ENCODE measurements at regions not wholly inside any gene's neighbourhood (a gene's known extent, or its start where the extent isn't known, plus 50 kb on each side); places are given as distances from the start of the nearest gene placed in this dataset.

- H3K4me3 Mint-ChIP-seq = no peak overlapping the region
- no peaks in the 10 kb centered on the region for H3K4me1 Mint-ChIP-seq (ENCODE audit: low read depth)
- CTCF ChIA-PET = no interaction called here
- H3K36me3 Mint-ChIP-seq = no peaks in the 10 kb centered on the region
- intact Hi-C loops (cut with micrococcal nuclease) = no loop called here
- no peak overlapping the region for H3K27ac Mint-ChIP-seq
- peaks cover 15% of the 10 kb centered on the region for H3K27me3 Mint-ChIP-seq
- POLR2A ChIA-PET = no interaction called here
- DNase-seq = no peak
- H3K9me3 Mint-ChIP-seq = no peaks in the 10 kb centered on the region
These were observed 289.3 kb upstream of the TNP1 start for GRCh38 chr2:217149087-217149660.

GRCh38 chr2:217147818-217148217, 288.0 kb upstream of the TNP1 start:
- DNase-seq = no peak
- CTCF ChIA-PET = no interaction called here
- peaks cover 15% of the 10 kb centered on the region for H3K27me3 Mint-ChIP-seq
- no peaks in the 10 kb centered on the region for H3K4me1 Mint-ChIP-seq (ENCODE audit: low read depth)
- POLR2A ChIA-PET = no interaction called here
- H3K27ac Mint-ChIP-seq = no peak overlapping the region
- H3K4me3 Mint-ChIP-seq = no peak overlapping the region
- intact Hi-C loops (cut with micrococcal nuclease) = no loop called here
- no peaks in the 10 kb centered on the region for H3K9me3 Mint-ChIP-seq
- H3K36me3 Mint-ChIP-seq = no peaks in the 10 kb centered on the region

GRCh38 chr2:217146956-217147355, 287.1 kb upstream of the TNP1 start:
- Mint-ChIP-seq H3K27me3 (peaks cover 15% of the 10 kb centered on the region), H3K4me3 (no peak overlapping the region), H3K4me1 (ENCODE audit: low read depth) (no peaks in the 10 kb centered on the region), H3K27ac (no peak overlapping the region), H3K9me3 (peaks cover 8% of the 10 kb centered on the region), H3K36me3 (peaks cover 4% of the 10 kb centered on the region)
- no peak for DNase-seq
- CTCF ChIA-PET = no interaction called here
- POLR2A ChIA-PET = no interaction called here
- intact Hi-C loops (cut with micrococcal nuclease) = no loop called here

- POLR2A ChIA-PET = no interaction called here
- H3K9me3 Mint-ChIP-seq = peaks cover 23% of the 10 kb centered on the region
- H3K4me3 Mint-ChIP-seq = no peak overlapping the region
- DNase-seq = peak; percentile 23
- no peak overlapping the region for H3K27ac Mint-ChIP-seq
- H3K4me1 Mint-ChIP-seq (ENCODE audit: low read depth) = no peaks in the 10 kb centered on the region
- H3K27me3 Mint-ChIP-seq = peaks cover 11% of the 10 kb centered on the region
- intact Hi-C loops (cut with micrococcal nuclease) = no loop called here
- peaks cover 4% of the 10 kb centered on the region for H3K36me3 Mint-ChIP-seq
- CTCF ChIA-PET = interaction anchor here (0.9 to 1.0 kb wide), 4 partner anchors 83 to 570 kb away, joined by 3 read pairs; no protein-coding TSS in a partner anchor
These were observed 282.9 kb upstream of the TNP1 start for GRCh38 chr2:217142649-217143266.

- Mint-ChIP-seq H3K4me3 (no peak overlapping the region), H3K27me3 (no peaks in the 10 kb centered on the region), H3K36me3 (peaks cover 4% of the 10 kb centered on the region), H3K4me1 (ENCODE audit: low read depth) (no peaks in the 10 kb centered on the region), H3K9me3 (peaks cover 25% of the 10 kb centered on the region), H3K27ac (no peak overlapping the region)
- POLR2A ChIA-PET = no interaction called here
- no peak for DNase-seq
- intact Hi-C loops (cut with micrococcal nuclease) = no loop called here
- CTCF ChIA-PET = no interaction called here
These were observed 278.4 kb upstream of the TNP1 start for GRCh38 chr2:217138284-217138683.

GRCh38 chr2:217127744-217128143, 267.9 kb upstream of the TNP1 start:
- CTCF ChIA-PET = interaction anchor here (0.7 kb wide), 2 partner anchors 12 to 44 kb away, joined by 3 read pairs; no protein-coding TSS in a partner anchor
- no peak for DNase-seq
- no peaks in the 10 kb centered on the region for H3K36me3 Mint-ChIP-seq

GRCh38 chr2:217125014-217125413, 265.1 kb upstream of the TNP1 start:
- ChIA-PET CTCF (no interaction called here), POLR2A (no interaction called here)
- H3K4me3 Mint-ChIP-seq = no peak overlapping the region
- H3K36me3 Mint-ChIP-seq = no peaks in the 10 kb centered on the region
- H3K4me1 Mint-ChIP-seq (ENCODE audit: low read depth) = no peaks in the 10 kb centered on the region
- intact Hi-C loops (cut with micrococcal nuclease) = no loop called here
- no peak for DNase-seq
- no peaks in the 10 kb centered on the region for H3K27me3 Mint-ChIP-seq
- no peak overlapping the region for H3K27ac Mint-ChIP-seq
- no peaks in the 10 kb centered on the region for H3K9me3 Mint-ChIP-seq

More at GRCh38 chr2:217127744-217128143, 267.9 kb upstream of the TNP1 start:
- POLR2A ChIA-PET = no interaction called here
- no peaks in the 10 kb centered on the region for H3K27me3 Mint-ChIP-seq
- intact Hi-C loops (cut with micrococcal nuclease) = no loop called here
- H3K4me1 Mint-ChIP-seq (ENCODE audit: low read depth) = no peaks in the 10 kb centered on the region
- no peaks in the 10 kb centered on the region for H3K9me3 Mint-ChIP-seq
- H3K27ac Mint-ChIP-seq = no peak overlapping the region
- H3K4me3 Mint-ChIP-seq = no peak overlapping the region

GRCh38 chr2:217124050-217124449, 264.2 kb upstream of the TNP1 start:
- no peaks in the 10 kb centered on the region for H3K4me1 Mint-ChIP-seq (ENCODE audit: low read depth)
- H3K9me3 Mint-ChIP-seq = no peaks in the 10 kb centered on the region
- H3K4me3 Mint-ChIP-seq = no peak overlapping the region
- H3K27me3 Mint-ChIP-seq = no peaks in the 10 kb centered on the region
- CTCF ChIA-PET = no interaction called here
- intact Hi-C loops (cut with micrococcal nuclease) = no loop called here
- H3K27ac Mint-ChIP-seq = no peak overlapping the region
- no peaks in the 10 kb centered on the region for H3K36me3 Mint-ChIP-seq
- POLR2A ChIA-PET = no interaction called here
- DNase-seq = no peak

GRCh38 chr2:217121565-217121964, 261.7 kb upstream of the TNP1 start:
- Mint-ChIP-seq H3K27me3 (no peaks in the 10 kb centered on the region), H3K4me3 (no peak overlapping the region), H3K9me3 (no peaks in the 10 kb centered on the region), H3K4me1 (ENCODE audit: low read depth) (no peaks in the 10 kb centered on the region), H3K36me3 (no peaks in the 10 kb centered on the region), H3K27ac (no peak overlapping the region)
- POLR2A ChIA-PET = no interaction called here
- intact Hi-C loops (cut with micrococcal nuclease) = no loop called here
- DNase-seq = no peak
- CTCF ChIA-PET = no interaction called here

- POLR2A ChIA-PET = no interaction called here
- Mint-ChIP-seq H3K36me3 (no peaks in the 10 kb centered on the region), H3K27me3 (no peaks in the 10 kb centered on the region), H3K4me1 (ENCODE audit: low read depth) (no peaks in the 10 kb centered on the region), H3K27ac (no peak overlapping the region), H3K9me3 (no peaks in the 10 kb centered on the region), H3K4me3 (no peak overlapping the region)
- no peak for DNase-seq
- intact Hi-C loops (cut with micrococcal nuclease) = no loop called here
- CTCF ChIA-PET = no interaction called here
These were observed 260.6 kb upstream of the TNP1 start for GRCh38 chr2:217120429-217120828.

GRCh38 chr2:217118559-217119284, 258.9 kb upstream of the TNP1 start:
- intact Hi-C loops (cut with micrococcal nuclease) = no loop called here
- no peak for DNase-seq
- no peaks in the 10 kb centered on the region for H3K36me3 Mint-ChIP-seq
- CTCF ChIA-PET = no interaction called here
- POLR2A ChIA-PET = no interaction called here
- no peaks in the 10 kb centered on the region for H3K9me3 Mint-ChIP-seq
- no peak overlapping the region for H3K4me3 Mint-ChIP-seq
- no peak overlapping the region for H3K27ac Mint-ChIP-seq
- peaks cover 1% of the 10 kb centered on the region for H3K27me3 Mint-ChIP-seq
- H3K4me1 Mint-ChIP-seq (ENCODE audit: low read depth) = no peaks in the 10 kb centered on the region

GRCh38 chr2:217117523-217117922, 257.7 kb upstream of the TNP1 start:
- Mint-ChIP-seq H3K27ac (no peak overlapping the region), H3K36me3 (no peaks in the 10 kb centered on the region), H3K4me1 (ENCODE audit: low read depth) (no peaks in the 10 kb centered on the region), H3K4me3 (no peak overlapping the region), H3K27me3 (peaks cover 1% of the 10 kb centered on the region), H3K9me3 (no peaks in the 10 kb centered on the region)
- intact Hi-C loops (cut with micrococcal nuclease) = no loop called here
- ChIA-PET POLR2A (no interaction called here), CTCF (no interaction called here)
- no peak for DNase-seq

- Mint-ChIP-seq H3K27ac (no peak overlapping the region), H3K4me1 (ENCODE audit: low read depth) (no peaks in the 10 kb centered on the region), H3K4me3 (no peak overlapping the region), H3K36me3 (no peaks in the 10 kb centered on the region), H3K9me3 (no peaks in the 10 kb centered on the region), H3K27me3 (peaks cover 1% of the 10 kb centered on the region)
- no peak for DNase-seq
- POLR2A ChIA-PET = no interaction called here
- CTCF ChIA-PET = no interaction called here
- intact Hi-C loops (cut with micrococcal nuclease) = no loop called here
These were observed 256.7 kb upstream of the TNP1 start for GRCh38 chr2:217116610-217117009.

Measured in activated CD4-positive, alpha-beta memory T cell treated with anti-CD3 and anti-CD28 coated beads for 36 hours (primary cell).